Astrocyte (in vitro differentiated cells and primary cell): ENCODE measurements at regions not wholly inside any gene's neighbourhood (a gene's known extent, or its start where the extent isn't known, plus 50 kb on each side); places are given as distances from the start of the nearest gene placed in this dataset.

Experiments
- DNase-seq: peaks from one replicate; pipeline ENCODE4 v3.0.0-alpha.2; 2010; ENCODE audit warnings: low read depth
- FAIRE-seq: peaks from 2 replicates; lab custom pipeline; 2011; peaks lifted over from hg19 to GRCh38; lab: Jason Lieb, UNC
- H2AFZ ChIP-seq: 2 replicates; pipeline ENCODE4 v1.6.0; 2012; ENCODE audit warnings: low read depth, low read length, inconsistent platforms
- H3K27ac ChIP-seq: 2 replicates; pipeline ENCODE4 v1.5.1; 2011; ENCODE audit warnings: low read depth, low read length, inconsistent platforms
- H3K27me3 ChIP-seq: 2 replicates; pipeline ENCODE4 v1.6.0; 2011; ENCODE audit warnings: low read length, inconsistent platforms; ENCODE audit not compliant: insufficient read depth
- H3K36me3 ChIP-seq: 2 replicates; pipeline ENCODE4 v1.5.1; 2011; ENCODE audit warnings: low read length, inconsistent platforms; ENCODE audit not compliant: insufficient read depth
- H3K4me1 ChIP-seq: 2 replicates; pipeline ENCODE4 v1.5.1; 2011; ENCODE audit warnings: low read length, inconsistent platforms; ENCODE audit not compliant: insufficient read depth
- H3K4me2 ChIP-seq: 2 replicates; pipeline ENCODE4 v1.6.0; 2012; ENCODE audit warnings: low read length, inconsistent platforms
- H3K4me3 ChIP-seq: 2 replicates; pipeline ENCODE4 v1.5.1; 2011; ENCODE audit warnings: low read depth, mild to moderate bottlenecking, low read length, inconsistent platforms; ENCODE audit not compliant: insufficient read depth
- H3K79me2 ChIP-seq: 2 replicates; pipeline ENCODE4 v1.6.0; 2012; ENCODE audit warnings: mild to moderate bottlenecking, low read length, inconsistent platforms; ENCODE audit not compliant: insufficient read depth
- H3K9ac ChIP-seq: 2 replicates; pipeline ENCODE4 v1.6.0; 2012; ENCODE audit warnings: mild to moderate bottlenecking, low read length, inconsistent platforms
- H3K9me3 ChIP-seq: 2 replicates; pipeline ENCODE4 v1.5.1; 2012; ENCODE audit warnings: low read depth, mild to moderate bottlenecking, low read length, inconsistent platforms; ENCODE audit not compliant: insufficient read depth
- H4K20me1 ChIP-seq: 2 replicates; pipeline ENCODE4 v1.6.0; 2012; ENCODE audit warnings: low read length, inconsistent platforms; ENCODE audit not compliant: insufficient read depth
- H3K27ac Mint-ChIP-seq: one replicate; pipeline ENCODE4 v1.8.0; 2021; ENCODE audit warnings: mild to moderate bottlenecking, mixed read lengths; ENCODE audit not compliant: unreplicated experiment
- H3K27me3 Mint-ChIP-seq: one replicate; pipeline ENCODE4 v1.8.0; 2021; ENCODE audit warnings: low read depth, mixed read lengths; ENCODE audit not compliant: unreplicated experiment
- H3K36me3 Mint-ChIP-seq: one replicate; pipeline ENCODE4 v1.8.0; 2021; ENCODE audit warnings: low read depth, mixed read lengths; ENCODE audit not compliant: unreplicated experiment
- H3K4me1 Mint-ChIP-seq: one replicate; pipeline ENCODE4 v1.8.0; 2021; ENCODE audit warnings: low read depth, mixed read lengths; ENCODE audit not compliant: unreplicated experiment
- H3K4me3 Mint-ChIP-seq: one replicate; pipeline ENCODE4 v1.8.0; 2021; ENCODE audit warnings: mild to moderate bottlenecking, moderate library complexity, mixed read lengths; ENCODE audit not compliant: unreplicated experiment
- H3K9me3 Mint-ChIP-seq: one replicate; pipeline ENCODE4 v1.8.0; 2021; ENCODE audit warnings: mild to moderate bottlenecking, mixed read lengths; ENCODE audit not compliant: unreplicated experiment
- CTCF ChIP-seq: IDR thresholded peaks from 2 replicates; pipeline ENCODE4 v1.5.1; 2011; ENCODE audit warnings: low read depth, mild to moderate bottlenecking, inconsistent platforms, low read length, moderate library complexity; ENCODE audit not compliant: insufficient read depth
- EZH2 ChIP-seq: IDR thresholded peaks from 2 replicates; pipeline ENCODE4 v1.6.1; 2012; ENCODE audit warnings: mild to moderate bottlenecking, low read length, inconsistent platforms; ENCODE audit not compliant: insufficient read depth

DNA sequence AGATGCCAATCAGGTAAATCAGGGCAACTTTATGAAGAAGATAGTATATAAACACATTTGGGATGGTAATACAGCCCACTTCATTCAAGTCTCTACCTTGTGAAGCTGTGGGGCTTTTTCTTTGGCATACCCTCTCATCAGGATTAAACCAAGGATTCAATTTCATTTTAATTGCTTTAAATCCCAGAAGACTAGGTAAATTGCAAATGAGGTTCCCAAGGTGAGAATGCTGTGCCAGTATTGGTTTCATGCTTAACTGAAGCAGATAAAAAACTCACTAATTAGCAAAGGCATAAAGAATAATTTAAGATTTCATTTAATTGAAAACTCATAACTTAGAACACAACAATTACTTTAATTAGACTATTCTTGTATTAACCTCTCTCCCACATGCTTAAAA lies 1218.1 kb downstream of the FAM181B start:
- no peak overlapping the region for H3K9ac ChIP-seq
- no peaks in the 10 kb centered on the region for H3K27me3 Mint-ChIP-seq
- H2AFZ ChIP-seq: no peak overlapping the region
- no peaks in the 10 kb centered on the region for H3K36me3 ChIP-seq
- no peaks in the 10 kb centered on the region for H3K4me1 ChIP-seq
- no peak for TF ChIP-seq CTCF
- no peak for TF ChIP-seq EZH2
- no peaks in the 10 kb centered on the region for H3K27me3 ChIP-seq
- no peaks in the 10 kb centered on the region for H3K9me3 ChIP-seq
- no peak for FAIRE-seq
- H3K9me3 Mint-ChIP-seq: no peaks in the 10 kb centered on the region
- no peak for DNase-seq
- H3K36me3 Mint-ChIP-seq: no peaks in the 10 kb centered on the region
- no peak overlapping the region for H3K4me3 ChIP-seq
- no peaks in the 10 kb centered on the region for H4K20me1 ChIP-seq
- no peak overlapping the region for H3K4me2 ChIP-seq
- no peak overlapping the region for H3K27ac Mint-ChIP-seq
- H3K4me3 Mint-ChIP-seq: no peak overlapping the region
- no peaks in the 10 kb centered on the region for H3K79me2 ChIP-seq
- H3K27ac ChIP-seq: no peak overlapping the region
- no peaks in the 10 kb centered on the region for H3K4me1 Mint-ChIP-seq

DNA sequence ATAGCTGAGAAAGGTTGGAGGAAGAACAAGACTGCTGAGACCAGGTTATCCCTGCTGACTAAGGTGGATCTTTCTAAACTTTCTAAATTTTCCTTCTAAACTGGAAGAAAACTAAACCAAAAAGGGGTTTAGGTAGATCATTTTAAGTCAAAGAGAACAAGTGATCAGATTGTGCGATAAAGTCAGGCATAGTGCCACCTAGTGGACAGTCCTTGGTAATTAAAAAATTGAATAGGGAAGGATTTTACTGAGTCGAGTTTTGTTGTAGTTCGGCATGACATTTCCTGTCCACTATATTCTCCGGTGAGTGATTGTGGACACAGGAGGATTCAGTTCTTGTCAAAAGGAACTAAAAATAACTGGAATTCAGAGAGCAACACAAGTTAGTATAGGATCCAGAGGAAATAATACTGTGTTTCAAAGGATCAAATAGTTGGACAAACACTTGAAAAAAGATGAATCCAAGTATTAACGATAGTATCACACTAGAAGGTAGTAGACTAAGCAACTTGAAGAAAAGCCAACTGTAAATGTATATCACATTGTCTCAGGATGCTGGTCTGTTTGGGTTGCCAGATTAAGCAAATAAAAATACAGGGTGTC lies 1236.4 kb downstream of the FAM181B start:
- Mint-ChIP-seq H3K36me3 (no peaks in the 10 kb centered on the region), H3K9me3 (peaks cover 2% of the 10 kb centered on the region), H3K4me3 (no peak overlapping the region), H3K27ac (no peak overlapping the region), H3K4me1 (no peaks in the 10 kb centered on the region), H3K27me3 (no peaks in the 10 kb centered on the region)
- Histone ChIP-seq H3K9me3 (no peaks in the 10 kb centered on the region), H3K27me3 (no peaks in the 10 kb centered on the region), H2AFZ (no peak overlapping the region), H3K4me3 (no peak overlapping the region), H3K4me2 (no peak overlapping the region), H4K20me1 (no peaks in the 10 kb centered on the region), H3K36me3 (no peaks in the 10 kb centered on the region), H3K27ac (no peak overlapping the region), H3K9ac (no peak overlapping the region), H3K4me1 (no peaks in the 10 kb centered on the region), H3K79me2 (no peaks in the 10 kb centered on the region)
- DNase-seq (no peak), FAIRE-seq (peak; percentile 78)
- peak; percentile 68 for TF ChIP-seq CTCF
- no peak for TF ChIP-seq EZH2

- Histone ChIP-seq H3K27ac (no peak overlapping the region), H3K9me3 (no peaks in the 10 kb centered on the region), H3K27me3 (no peaks in the 10 kb centered on the region), H3K9ac (no peak overlapping the region), H4K20me1 (no peaks in the 10 kb centered on the region), H3K4me2 (no peak overlapping the region), H2AFZ (no peak overlapping the region), H3K4me1 (no peaks in the 10 kb centered on the region), H3K36me3 (no peaks in the 10 kb centered on the region), H3K79me2 (no peaks in the 10 kb centered on the region), H3K4me3 (no peak overlapping the region)
- DNase-seq: no peak
- no peak overlapping the region for H3K4me3 Mint-ChIP-seq
- no peaks in the 10 kb centered on the region for H3K27me3 Mint-ChIP-seq
- FAIRE-seq: no peak
- H3K4me1 Mint-ChIP-seq: no peaks in the 10 kb centered on the region
- TF ChIP-seq CTCF (no peak), EZH2 (no peak)
- no peaks in the 10 kb centered on the region for H3K36me3 Mint-ChIP-seq
- H3K27ac Mint-ChIP-seq: no peak overlapping the region
- no peaks in the 10 kb centered on the region for H3K9me3 Mint-ChIP-seq
Measured at GRCh38 chr11:81496601-81497000, 1237.1 kb downstream of the FAM181B start.
